ENCODE measurements at regions not wholly inside any gene's neighbourhood (a gene's known extent, or its start where the extent isn't known, plus 50 kb on each side); places are given as distances from the start of the nearest gene placed in this dataset.

GRCh38 chr3:124217542-124217941 lies 225.6 kb upstream of the ROPN1 start (continued):
- TF ChIP-seq ZNF549 (CRISPR knock-in tag; IDR thresholded peaks at IDR 0.05) (0 out of 2 replicates have a peak, but pooled peaks have one; percentile 77), CREM (IDR thresholded peaks at IDR 0.05) (peak; percentile 73), CREM (CRISPR knock-in tag; IDR thresholded peaks at IDR 0.05) (peak; percentile 33; the same call in 1 of the 2 replicates), PPARG (CRISPR knock-in tag; conservative IDR thresholded peaks at IDR 0.05) (peak; percentile 53; the same call in 1 of the 2 replicates), MAFF (IDR thresholded peaks at IDR 0.05; ENCODE audit: low read depth, low read length) (no peak), ZNF253 (CRISPR knock-in tag; IDR thresholded peaks at IDR 0.05; ENCODE audit: borderline replicate concordance) (0 out of 2 replicates have a peak, but pooled peaks have one; percentile 19), ZNF557 (CRISPR knock-in tag; IDR thresholded peaks at IDR 0.05) (peak; percentile 97), IRF1 (CRISPR knock-in tag; IDR thresholded peaks at IDR 0.05; ENCODE audit: low read depth) (no peak), RFX3 (CRISPR knock-in tag; IDR thresholded peaks at IDR 0.05) (no peak), ZNF414 (CRISPR knock-in tag; IDR thresholded peaks at IDR 0.05) (no peak), SMAD1 (CRISPR knock-in tag; IDR thresholded peaks at IDR 0.05; ENCODE audit: borderline replicate concordance, low read depth) (no peak), KDM5A (IDR thresholded peaks at IDR 0.05; ENCODE audit: borderline replicate concordance, low read length) (no peak)
- TF ChIP-seq, protein P1, sequence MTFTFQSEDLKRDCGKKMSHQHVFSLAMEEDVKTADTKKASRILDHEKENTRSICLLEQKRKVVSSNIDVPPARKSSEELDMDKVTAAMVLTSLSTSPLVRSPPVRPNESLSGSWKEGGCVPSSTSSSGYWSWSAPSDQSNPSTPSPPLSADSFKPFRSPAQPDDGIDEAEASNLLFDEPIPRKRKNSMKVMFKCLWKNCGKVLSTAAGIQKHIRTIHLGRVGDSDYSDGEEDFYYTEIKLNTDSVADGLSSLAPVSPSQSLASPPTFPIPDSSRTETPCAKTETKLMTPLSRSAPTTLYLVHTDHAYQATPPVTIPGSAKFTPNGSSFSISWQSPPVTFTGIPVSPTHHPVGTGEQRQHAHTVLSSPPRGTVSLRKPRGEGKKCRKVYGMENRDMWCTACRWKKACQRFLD (CRISPR knock-in tag; IDR thresholded peaks at IDR 0.05; ENCODE audit: borderline replicate concordance), result 0 out of 2 replicates have a peak, but pooled peaks have one; percentile 52
- TF ChIP-seq, protein P2, sequence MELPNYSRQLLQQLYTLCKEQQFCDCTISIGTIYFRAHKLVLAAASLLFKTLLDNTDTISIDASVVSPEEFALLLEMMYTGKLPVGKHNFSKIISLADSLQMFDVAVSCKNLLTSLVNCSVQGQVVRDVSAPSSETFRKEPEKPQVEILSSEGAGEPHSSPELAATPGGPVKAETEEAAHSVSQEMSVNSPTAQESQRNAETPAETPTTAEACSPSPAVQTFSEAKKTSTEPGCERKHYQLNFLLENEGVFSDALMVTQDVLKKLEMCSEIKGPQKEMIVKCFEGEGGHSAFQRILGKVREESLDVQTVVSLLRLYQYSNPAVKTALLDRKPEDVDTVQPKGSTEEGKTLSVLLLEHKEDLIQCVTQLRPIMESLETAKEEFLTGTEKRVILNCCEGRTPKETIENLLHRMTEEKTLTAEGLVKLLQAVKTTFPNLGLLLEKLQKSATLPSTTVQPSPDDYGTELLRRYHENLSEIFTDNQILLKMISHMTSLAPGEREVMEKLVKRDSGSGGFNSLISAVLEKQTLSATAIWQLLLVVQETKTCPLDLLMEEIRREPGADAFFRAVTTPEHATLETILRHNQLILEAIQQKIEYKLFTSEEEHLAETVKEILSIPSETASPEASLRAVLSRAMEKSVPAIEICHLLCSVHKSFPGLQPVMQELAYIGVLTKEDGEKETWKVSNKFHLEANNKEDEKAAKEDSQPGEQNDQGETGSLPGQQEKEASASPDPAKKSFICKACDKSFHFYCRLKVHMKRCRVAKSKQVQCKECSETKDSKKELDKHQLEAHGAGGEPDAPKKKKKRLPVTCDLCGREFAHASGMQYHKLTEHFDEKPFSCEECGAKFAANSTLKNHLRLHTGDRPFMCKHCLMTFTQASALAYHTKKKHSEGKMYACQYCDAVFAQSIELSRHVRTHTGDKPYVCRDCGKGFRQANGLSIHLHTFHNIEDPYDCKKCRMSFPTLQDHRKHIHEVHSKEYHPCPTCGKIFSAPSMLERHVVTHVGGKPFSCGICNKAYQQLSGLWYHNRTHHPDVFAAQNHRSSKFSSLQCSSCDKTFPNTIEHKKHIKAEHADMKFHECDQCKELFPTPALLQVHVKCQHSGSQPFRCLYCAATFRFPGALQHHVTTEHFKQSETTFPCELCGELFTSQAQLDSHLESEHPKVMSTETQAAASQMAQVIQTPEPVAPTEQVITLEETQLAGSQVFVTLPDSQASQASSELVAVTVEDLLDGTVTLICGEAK (IDR thresholded peaks at IDR 0.05), result no peak
- TF ChIP-seq, protein P2 (CRISPR knock-in tag; IDR thresholded peaks at IDR 0.05), result no peak; the same call in 1 of the 2 replicates

Measured in HepG2 (cell line).